ENCODE measurements at regions not wholly inside any gene's neighbourhood (a gene's known extent, or its start where the extent isn't known, plus 50 kb on each side); places are given as distances from the start of the nearest gene placed in this dataset.

DNA sequence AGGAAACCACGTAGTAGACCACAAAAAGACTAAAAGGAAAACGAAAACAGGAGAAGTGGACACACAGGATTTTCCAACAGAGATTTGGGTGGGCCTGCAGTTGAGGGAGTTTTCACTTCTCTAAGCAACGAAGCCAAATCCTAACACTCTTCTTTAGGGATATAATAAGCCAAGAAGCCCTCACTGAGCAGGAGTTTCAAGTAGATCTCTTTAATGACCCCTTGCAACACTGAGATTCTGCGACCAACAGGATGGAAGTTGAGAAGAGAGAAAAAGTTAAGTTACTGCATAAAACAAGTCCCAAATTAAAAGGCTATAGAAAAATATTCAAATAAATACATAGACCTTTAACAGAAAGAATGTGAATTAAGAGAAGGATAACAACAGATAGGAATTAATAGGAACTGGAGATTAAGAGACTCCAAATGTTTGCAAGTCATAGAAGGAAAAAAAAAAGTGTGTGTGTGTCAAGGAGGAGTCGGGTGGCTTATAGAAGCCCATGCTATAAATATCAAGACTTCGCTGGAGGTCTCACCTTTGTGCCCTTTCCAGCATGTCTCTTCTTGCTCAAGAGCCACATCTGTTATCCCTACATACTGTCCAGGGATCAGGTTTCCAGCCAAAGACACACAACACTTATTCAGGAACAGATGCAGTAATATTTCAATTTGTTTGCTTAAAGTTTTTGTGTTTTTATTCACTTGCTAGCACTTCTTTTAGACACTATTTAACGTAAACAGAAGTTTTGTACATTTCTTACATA is 69.4 kb upstream of the ARHGAP28 start:
- no peak overlapping the region for H3K4me3 Mint-ChIP-seq
- peaks cover 13% of the 10 kb centered on the region; the same call in 1 of the 2 replicates for H3K9me3 Mint-ChIP-seq
- DNase-seq, result no peak
- H3K27ac Mint-ChIP-seq, result no peak overlapping the region
- no peaks in the 10 kb centered on the region for H3K4me1 Mint-ChIP-seq (ENCODE audit: low read depth)
- H3K36me3 Mint-ChIP-seq (ENCODE audit: low read depth), result no peaks in the 10 kb centered on the region
- H3K27me3 Mint-ChIP-seq (ENCODE audit: insufficient read depth), result no peaks in the 10 kb centered on the region
- TF ChIP-seq, protein P1, sequence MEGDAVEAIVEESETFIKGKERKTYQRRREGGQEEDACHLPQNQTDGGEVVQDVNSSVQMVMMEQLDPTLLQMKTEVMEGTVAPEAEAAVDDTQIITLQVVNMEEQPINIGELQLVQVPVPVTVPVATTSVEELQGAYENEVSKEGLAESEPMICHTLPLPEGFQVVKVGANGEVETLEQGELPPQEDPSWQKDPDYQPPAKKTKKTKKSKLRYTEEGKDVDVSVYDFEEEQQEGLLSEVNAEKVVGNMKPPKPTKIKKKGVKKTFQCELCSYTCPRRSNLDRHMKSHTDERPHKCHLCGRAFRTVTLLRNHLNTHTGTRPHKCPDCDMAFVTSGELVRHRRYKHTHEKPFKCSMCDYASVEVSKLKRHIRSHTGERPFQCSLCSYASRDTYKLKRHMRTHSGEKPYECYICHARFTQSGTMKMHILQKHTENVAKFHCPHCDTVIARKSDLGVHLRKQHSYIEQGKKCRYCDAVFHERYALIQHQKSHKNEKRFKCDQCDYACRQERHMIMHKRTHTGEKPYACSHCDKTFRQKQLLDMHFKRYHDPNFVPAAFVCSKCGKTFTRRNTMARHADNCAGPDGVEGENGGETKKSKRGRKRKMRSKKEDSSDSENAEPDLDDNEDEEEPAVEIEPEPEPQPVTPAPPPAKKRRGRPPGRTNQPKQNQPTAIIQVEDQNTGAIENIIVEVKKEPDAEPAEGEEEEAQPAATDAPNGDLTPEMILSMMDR (IDR thresholded peaks at IDR 0.05), result no peak

DNA sequence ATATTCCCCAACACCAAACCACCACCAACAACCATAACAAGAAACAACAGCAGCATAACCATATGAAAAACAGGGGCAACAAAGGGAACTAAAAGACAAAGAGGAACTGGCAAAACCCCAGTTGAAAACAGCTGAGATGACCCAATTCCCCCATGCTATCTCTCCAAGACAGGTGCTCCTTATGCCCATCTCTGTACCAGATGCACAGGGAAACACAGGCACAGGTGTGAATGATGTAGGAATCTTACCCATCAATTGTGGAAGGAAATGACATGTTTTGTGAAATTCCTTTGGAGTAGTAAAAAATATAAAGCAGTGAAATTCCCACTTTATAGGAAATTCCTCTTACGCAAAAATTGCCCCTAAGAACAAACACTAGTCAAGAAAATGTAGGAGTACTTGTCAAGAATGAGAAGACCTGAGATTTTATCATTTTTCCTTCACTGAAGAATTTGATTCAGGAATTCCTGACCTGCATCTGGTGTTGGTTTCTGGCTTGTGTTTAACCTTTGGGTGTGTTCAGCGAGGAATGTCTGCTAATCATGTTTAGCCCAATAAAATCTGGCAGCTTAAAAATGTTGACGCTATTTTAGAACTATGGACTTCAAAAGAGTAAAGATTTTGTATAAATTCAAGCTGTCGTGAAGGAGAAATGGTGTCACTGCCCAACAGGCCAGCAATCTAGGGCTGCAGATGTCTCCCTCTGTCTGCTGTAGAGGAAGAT is 67.7 kb upstream of the ARHGAP28 start:
- TF ChIP-seq, protein P1 (IDR thresholded peaks at IDR 0.05), result no peak
- no peak overlapping the region; the same call in 1 of the 2 replicates for H3K4me3 Mint-ChIP-seq
- H3K9me3 Mint-ChIP-seq, result peaks cover 14% of the 10 kb centered on the region
- no peak for DNase-seq
- H3K27ac Mint-ChIP-seq, result no peak overlapping the region
- no peaks in the 10 kb centered on the region for H3K36me3 Mint-ChIP-seq (ENCODE audit: low read depth)
- no peaks in the 10 kb centered on the region for H3K27me3 Mint-ChIP-seq (ENCODE audit: insufficient read depth)
- no peaks in the 10 kb centered on the region for H3K4me1 Mint-ChIP-seq (ENCODE audit: low read depth)

DNA sequence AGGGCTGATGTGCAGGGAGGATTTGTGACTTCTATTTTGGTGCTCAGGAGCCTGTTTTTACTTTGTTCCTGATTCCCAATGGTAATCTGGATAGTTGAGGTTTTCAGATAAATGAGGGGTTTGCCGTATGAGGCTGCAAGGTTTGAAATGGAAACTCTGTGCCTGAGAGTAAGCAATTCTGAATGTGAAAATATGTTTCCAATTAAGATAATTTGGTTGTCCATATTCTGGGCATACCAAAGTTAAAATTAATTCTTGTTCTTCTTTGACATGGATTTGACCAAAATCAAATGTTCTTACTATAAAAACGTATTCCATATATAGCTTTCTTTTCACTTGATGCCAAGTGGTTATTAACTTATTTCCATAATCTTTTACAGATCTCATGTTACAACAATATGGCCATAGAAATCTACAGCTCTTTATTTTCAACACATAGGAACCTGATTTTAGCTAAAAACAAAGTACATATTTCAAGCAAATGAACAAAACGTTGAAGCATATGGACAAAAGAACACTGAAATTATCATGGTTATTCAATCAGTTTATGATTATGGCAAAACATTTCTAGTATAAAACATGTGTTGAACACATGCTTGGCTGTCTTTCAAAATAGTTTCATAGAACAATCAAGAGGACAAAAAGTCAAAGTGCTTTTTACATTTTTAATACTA is 63.4 kb upstream of the ARHGAP28 start:
- TF ChIP-seq, protein P1 (IDR thresholded peaks at IDR 0.05), result no peak
- no peak for DNase-seq
- H3K27ac Mint-ChIP-seq, result no peak overlapping the region
- H3K4me1 Mint-ChIP-seq (ENCODE audit: low read depth), result no peaks in the 10 kb centered on the region
- no peaks in the 10 kb centered on the region for H3K36me3 Mint-ChIP-seq (ENCODE audit: low read depth)
- peaks cover 22% of the 10 kb centered on the region for H3K9me3 Mint-ChIP-seq
- no peaks in the 10 kb centered on the region for H3K27me3 Mint-ChIP-seq (ENCODE audit: insufficient read depth)
- H3K4me3 Mint-ChIP-seq, result no peak overlapping the region

DNA sequence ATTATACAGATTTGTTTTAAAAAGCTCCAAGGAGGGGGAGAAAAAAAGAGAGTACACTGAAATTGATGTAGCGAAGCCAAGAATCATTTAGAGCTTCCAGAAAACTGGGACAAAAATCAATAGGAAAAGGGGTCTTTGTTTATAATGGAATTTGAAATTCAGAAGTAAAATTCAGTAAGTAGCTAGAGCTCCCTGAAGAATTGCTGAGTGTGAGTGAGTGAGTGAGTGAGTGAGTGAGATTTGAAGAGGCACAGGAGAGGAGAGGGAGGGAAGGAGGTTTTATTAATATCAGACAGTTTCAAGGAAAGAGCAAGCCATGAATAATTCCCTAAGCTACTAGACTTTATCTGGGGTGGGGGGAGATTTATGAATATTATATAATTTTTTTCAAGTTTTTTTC is 60.7 kb upstream of the ARHGAP28 start:
- H3K27ac Mint-ChIP-seq, result no peak overlapping the region
- no peaks in the 10 kb centered on the region for H3K27me3 Mint-ChIP-seq (ENCODE audit: insufficient read depth)
- no peaks in the 10 kb centered on the region for H3K4me1 Mint-ChIP-seq (ENCODE audit: low read depth)

DNA sequence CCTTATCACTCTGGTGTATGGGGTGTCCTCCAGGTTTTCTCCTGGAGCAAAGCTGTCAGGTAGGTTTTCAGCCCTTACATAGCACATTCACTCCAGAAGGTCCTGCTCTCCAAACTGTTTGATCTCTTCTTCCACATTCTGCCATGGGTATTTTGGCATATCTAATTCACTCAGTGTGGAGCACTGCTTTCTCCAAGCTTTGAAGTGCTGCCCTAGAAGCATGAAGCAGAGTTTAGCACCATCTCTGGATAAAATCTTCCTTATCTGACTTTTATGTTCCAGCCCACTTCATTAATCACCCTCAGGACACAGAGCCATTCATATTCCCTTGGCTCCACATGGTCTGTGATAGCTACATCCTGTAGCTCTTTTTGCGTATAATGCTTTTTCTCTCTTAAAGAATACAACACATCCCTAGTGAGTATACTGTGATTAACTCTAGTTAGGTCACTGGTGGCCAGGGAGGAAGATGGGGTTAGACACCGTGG is 56.7 kb upstream of the ARHGAP28 start:
- no peaks in the 10 kb centered on the region for H3K27me3 Mint-ChIP-seq (ENCODE audit: insufficient read depth)

More for the DNA sequence above, 60.7 kb upstream of the ARHGAP28 start:
- H3K36me3 Mint-ChIP-seq (ENCODE audit: low read depth), result no peaks in the 10 kb centered on the region
- DNase-seq, result no peak
- TF ChIP-seq, protein P1 (IDR thresholded peaks at IDR 0.05), result no peak
- H3K4me3 Mint-ChIP-seq, result no peak overlapping the region
- H3K9me3 Mint-ChIP-seq, result peaks cover 32% of the 10 kb centered on the region

More for the DNA sequence above, 56.7 kb upstream of the ARHGAP28 start:
- H3K27ac Mint-ChIP-seq, result no peak overlapping the region
- H3K4me1 Mint-ChIP-seq (ENCODE audit: low read depth), result no peaks in the 10 kb centered on the region
- H3K36me3 Mint-ChIP-seq (ENCODE audit: low read depth), result peaks cover 4% of the 10 kb centered on the region; the same call in 1 of the 2 replicates
- H3K4me3 Mint-ChIP-seq, result no peak overlapping the region
- TF ChIP-seq, protein P1 (IDR thresholded peaks at IDR 0.05), result no peak
- H3K9me3 Mint-ChIP-seq, result peaks cover 37% of the 10 kb centered on the region
- no peak for DNase-seq
